Superior temporal gyrus (tissue), 1 donor: ENCODE measurements at regions not wholly inside any gene's neighbourhood (a gene's known extent, or its start where the extent isn't known, plus 50 kb on each side); places are given as distances from the start of the nearest gene placed in this dataset.

ENCODE experiments used
- DNase-seq: peaks from one replicate; pipeline ENCODE4 v3.0.0-alpha.2; 2016; ENCODE audit errors: extremely low spot score

DNA sequence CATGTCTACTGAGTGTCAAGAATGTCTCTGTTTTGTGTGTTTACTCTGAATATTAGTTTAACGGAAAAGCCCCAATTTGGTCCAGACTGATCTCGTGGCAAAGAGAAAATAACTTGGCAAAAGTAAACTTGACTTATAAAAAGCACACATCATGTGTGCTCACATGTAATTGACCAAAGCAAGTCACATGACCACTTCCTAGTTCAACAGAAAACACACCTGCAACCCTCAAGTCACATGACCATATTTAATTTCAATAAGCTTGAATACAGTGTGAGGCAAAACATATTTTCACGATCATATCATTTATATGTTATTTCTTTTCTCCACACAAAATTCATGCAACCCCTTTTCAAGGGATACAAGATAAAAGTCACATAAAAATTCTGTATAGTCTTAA, 662.4 kb downstream of the SLITRK1 start:
- no peak for DNase-seq

- DNase-seq: no peak
Measured at GRCh38 chr13:83216479-83217245, 665.6 kb downstream of the SLITRK1 start.

GRCh38 chr13:83215627-83216026, 666.6 kb downstream of the SLITRK1 start:
- DNase-seq: no peak

DNA sequence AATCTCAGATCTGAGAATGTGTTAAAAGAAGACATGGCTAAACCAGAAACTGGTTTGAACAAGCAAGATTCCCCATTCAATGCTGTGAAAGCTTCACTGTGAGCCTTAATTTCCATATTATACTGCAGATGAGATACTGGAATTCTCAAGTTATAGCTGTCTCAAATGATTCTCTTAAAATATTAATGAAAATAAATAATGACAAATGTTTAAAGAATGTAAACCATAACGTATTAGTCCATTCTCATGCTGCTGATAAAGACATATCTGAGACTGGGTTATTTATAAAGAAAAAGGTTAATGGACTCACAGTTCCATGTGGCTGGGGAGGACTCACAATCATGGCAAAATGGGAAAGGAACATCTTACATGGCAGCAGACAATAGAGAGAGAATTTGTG, 667.8 kb downstream of the SLITRK1 start:
- DNase-seq: no peak

- no peak for DNase-seq
Measured at GRCh38 chr13:83211301-83211700, 671.0 kb downstream of the SLITRK1 start.

DNA sequence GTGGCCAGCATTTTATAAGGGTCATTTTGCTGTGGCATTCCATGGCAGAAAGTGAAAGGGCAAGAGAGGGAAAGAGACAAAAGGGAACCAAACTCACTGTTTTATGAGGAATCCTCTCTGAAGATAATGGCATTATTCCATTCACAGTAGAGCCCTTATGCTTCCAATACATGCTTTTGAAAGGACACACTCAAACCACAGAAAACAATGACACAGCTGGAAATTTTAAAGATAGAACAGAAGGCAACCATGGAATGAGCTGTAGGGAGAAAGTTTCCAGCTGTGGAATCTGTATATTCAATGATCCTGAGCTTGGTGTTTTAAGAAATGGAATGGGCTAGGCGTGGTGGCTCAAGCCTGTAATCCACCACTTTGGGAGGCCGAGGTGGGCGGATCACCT, 677.4 kb downstream of the SLITRK1 start:
- no peak for DNase-seq

DNA sequence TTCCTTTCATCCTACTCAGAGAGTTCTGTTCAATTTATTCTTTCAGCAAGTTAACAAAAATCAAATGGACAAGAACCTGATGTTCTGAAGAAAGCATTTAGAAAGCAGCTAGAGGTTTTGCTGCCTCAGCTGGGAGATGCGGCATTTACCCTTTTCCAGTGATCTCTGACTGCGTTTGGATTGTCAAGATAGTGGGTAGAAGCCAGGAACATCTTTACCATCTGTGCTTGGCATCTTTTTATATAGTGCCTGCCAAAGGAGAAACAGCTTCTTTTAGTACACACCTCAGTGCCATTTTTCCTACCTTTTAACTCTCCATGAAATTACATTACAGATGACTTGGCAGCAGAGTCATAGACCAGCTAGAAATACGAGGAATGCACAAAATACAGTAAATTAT, 680.8 kb downstream of the SLITRK1 start:
- DNase-seq: peak; percentile 48

DNA sequence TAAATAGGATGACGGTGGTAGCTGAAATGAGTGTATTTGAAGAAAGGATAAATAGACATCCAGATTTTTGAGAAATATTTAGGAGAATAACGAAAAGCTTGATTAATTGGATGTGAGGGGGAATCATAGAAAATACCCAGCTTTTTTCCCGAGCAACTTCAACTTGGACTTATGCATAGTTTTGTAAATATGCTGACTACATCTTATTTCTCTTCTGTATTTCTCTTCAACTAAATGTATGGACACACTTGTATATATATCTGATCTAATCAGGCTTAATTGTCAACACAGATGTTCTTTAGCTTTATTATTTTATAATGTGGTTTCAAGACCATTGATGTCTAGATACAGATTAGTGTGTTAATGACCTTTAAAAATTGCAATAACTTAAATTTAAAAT, 685.0 kb downstream of the SLITRK1 start:
- no peak for DNase-seq

GRCh38 chr13:83190020-83190419, 692.3 kb downstream of the SLITRK1 start:
- DNase-seq: no peak

GRCh38 chr13:83184819-83185218, 697.5 kb downstream of the SLITRK1 start:
- DNase-seq: no peak

GRCh38 chr13:83184150-83184475, 698.2 kb downstream of the SLITRK1 start:
- no peak for DNase-seq

DNA sequence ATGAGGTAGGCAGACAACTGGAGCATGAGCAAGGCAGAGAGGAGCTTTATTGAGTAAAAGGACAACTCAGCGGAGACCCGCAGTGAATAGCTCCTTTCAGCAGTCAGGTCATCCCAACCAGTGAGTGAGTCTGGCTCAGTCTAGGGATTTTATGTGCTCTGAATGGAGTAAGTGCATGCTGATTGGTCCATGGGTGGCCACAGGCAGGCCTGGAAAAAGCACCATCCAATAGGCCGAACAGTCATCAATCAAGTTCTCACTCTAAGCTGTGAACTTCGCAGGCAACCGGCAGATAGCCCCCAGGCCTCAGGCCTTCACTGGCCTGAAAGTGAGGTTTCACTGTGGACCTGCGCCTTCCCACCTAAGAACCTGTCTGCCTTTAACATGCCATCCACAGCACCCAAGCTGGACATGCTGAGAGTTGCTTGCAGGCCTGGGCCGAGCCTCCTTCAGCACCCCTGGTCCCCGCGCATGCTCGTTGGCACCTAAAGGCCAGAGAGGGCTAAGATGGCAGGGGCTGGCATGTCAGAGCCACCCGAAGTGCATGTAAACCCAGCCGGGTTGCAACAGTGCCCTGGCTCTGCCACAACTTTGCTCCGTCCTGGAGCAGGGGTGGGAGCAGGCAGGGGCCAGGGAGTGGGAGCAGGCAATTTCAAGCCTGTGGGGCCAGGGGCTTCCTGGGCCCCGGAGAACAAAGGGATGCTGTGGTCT, 698.7 kb downstream of the SLITRK1 start:
- no peak for DNase-seq

DNA sequence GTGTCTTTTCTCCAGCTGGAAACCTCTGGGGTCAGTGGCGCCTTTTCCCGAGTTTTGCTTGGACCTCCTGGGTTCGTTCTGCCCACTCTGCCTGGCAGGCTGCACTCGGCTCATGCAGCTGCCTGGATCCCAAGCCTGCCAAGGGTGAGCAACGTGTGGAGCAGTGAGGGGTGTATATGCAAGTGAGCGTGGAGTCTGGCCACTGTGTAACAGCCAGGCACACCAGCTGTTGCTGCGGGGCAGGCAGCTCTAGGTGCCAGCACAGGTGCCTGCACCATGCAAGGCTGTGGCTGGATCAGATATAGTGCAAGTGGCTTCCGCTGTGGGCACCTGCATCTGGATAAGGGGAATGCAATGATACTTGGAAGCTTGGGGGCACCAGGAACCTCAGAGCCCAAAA, 699.4 kb downstream of the SLITRK1 start:
- DNase-seq: no peak

- no peak for DNase-seq
Measured at GRCh38 chr13:83178008-83178407, 704.3 kb downstream of the SLITRK1 start.

GRCh38 chr13:83168590-83168989, 713.7 kb downstream of the SLITRK1 start:
- no peak for DNase-seq

- DNase-seq: no peak
Measured at GRCh38 chr13:83167203-83167602, 715.1 kb downstream of the SLITRK1 start.

DNA sequence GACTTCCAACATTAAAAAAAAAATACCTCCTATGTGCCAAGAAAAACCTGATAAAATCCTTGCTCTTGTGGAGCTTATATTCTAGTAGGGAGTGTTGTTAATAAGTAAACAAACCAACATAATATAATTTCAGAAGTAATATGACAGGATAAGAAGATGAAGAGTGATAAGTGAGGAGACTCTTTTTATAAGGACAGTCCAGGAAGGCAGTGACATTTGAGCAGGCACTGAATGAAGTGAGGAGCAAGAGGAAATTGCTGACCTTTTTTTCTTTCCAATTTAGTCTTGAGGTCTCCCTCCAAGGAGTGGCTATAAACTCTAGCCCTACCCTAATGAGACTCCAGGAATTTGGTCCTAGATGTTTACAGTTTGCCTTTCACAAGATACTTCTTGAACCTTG, 715.7 kb downstream of the SLITRK1 start:
- DNase-seq: no peak

GRCh38 chr13:83162493-83162892, 719.8 kb downstream of the SLITRK1 start:
- peak; percentile 70 for DNase-seq

- DNase-seq: no peak
Measured at GRCh38 chr13:83153848-83154247, 728.4 kb downstream of the SLITRK1 start.

DNA sequence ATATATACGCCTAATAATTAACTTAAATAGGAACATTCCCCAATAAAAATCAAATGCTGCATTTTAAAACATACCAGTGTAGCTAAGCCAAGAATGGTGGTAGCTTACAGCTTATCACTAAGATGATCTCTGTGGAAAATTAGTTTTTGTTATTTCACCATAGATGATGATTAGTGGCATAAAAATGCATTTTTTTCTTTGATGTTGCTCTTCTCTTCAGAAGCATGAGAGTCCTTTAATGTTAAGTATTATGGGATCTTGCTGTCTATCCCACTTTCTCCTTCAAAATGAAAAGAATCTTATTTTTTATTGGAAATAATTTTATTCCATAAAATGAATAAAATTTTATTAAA, 731.0 kb downstream of the SLITRK1 start:
- DNase-seq: no peak

- peak; percentile 89 for DNase-seq
Measured at GRCh38 chr13:83150616-83151307, 731.5 kb downstream of the SLITRK1 start.

DNA sequence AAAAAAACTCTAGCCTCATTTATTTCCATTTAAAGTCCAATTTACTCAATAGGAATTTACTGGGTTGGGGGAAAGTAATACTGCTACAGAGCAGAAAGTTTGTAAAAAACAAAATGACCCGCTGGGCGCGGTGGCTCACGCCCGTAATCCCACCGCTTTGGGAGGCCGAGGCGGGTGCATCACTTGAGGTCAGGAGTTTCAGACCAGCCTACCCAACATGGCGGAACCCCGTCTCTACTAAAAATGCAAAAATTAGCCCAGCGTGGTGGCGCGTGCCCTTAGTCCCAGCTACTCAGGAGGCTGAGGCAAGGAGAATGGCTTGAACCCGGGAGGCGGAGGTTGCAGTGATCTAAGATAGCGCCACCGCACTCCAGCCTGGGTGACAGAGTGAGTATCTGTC, 745.6 kb downstream of the SLITRK1 start:
- DNase-seq: no peak

GRCh38 chr13:83125791-83126190, 756.5 kb downstream of the SLITRK1 start:
- DNase-seq: no peak
